PC-9 (cell line): ENCODE measurements at regions not wholly inside any gene's neighbourhood (a gene's known extent, or its start where the extent isn't known, plus 50 kb on each side); places are given as distances from the start of the nearest gene placed in this dataset.

Source experiments
- EZH2 ChIP-seq: fragments of 200-600 bp; sonication (generic); IDR thresholded peaks from 2 replicates; pipeline ENCODE4 v1.8.0; 2017; ENCODE audit warnings: antibody characterized with exemption, low read depth
- TF ChIP-seq, protein P1 (sequence below): fragments of 200-600 bp; sonication (generic); conservative IDR thresholded peaks from 2 replicates; pipeline ENCODE4 v1.6.1; 2017; ENCODE audit warnings: mixed run types, antibody characterized with exemption, mild to moderate bottlenecking, moderate library complexity

DNA sequence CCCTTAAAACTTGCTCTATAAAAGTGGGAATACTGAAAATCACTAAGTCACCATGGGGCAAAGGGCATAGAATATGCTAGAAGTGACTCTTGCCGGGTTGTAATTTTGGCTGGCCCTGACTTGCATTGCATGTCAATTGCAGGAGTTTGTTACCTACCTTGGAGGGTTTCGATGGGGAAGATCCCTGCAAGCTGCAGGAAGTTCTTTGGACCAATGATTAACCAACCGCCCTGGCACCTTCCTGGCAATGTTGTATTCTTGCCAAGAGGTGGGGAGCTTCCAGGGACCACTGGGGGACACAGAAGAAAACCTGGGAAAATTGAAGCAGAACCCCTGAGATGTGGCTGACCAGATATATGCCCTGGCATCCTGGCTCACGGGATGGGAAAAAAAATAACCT lies 235.8 kb downstream of the B3GLCT start:
- TF ChIP-seq, protein P1, sequence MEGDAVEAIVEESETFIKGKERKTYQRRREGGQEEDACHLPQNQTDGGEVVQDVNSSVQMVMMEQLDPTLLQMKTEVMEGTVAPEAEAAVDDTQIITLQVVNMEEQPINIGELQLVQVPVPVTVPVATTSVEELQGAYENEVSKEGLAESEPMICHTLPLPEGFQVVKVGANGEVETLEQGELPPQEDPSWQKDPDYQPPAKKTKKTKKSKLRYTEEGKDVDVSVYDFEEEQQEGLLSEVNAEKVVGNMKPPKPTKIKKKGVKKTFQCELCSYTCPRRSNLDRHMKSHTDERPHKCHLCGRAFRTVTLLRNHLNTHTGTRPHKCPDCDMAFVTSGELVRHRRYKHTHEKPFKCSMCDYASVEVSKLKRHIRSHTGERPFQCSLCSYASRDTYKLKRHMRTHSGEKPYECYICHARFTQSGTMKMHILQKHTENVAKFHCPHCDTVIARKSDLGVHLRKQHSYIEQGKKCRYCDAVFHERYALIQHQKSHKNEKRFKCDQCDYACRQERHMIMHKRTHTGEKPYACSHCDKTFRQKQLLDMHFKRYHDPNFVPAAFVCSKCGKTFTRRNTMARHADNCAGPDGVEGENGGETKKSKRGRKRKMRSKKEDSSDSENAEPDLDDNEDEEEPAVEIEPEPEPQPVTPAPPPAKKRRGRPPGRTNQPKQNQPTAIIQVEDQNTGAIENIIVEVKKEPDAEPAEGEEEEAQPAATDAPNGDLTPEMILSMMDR: no peak
- no peak for TF ChIP-seq EZH2
